HTR-8/SVneo (cell line): ENCODE measurements at regions not wholly inside any gene's neighbourhood (a gene's known extent, or its start where the extent isn't known, plus 50 kb on each side); places are given as distances from the start of the nearest gene placed in this dataset.

Source experiments
- DNase-seq: peaks from one replicate; pipeline ENCODE4 v3.0.0; 2011; ENCODE audit warnings: low spot score, mixed read lengths; ENCODE audit not compliant: insufficient read length
- FAIRE-seq: peaks from 2 replicates; lab custom pipeline; 2011; peaks lifted over from hg19 to GRCh38; lab: Jason Lieb, UNC

GRCh38 chr11:119943298-119943655, 194.6 kb downstream of the TRIM29 start:
- FAIRE-seq (no peak), DNase-seq (no peak)

- FAIRE-seq (no peak), DNase-seq (no peak)
Measured at GRCh38 chr11:119942583-119943297, 195.2 kb downstream of the TRIM29 start.

GRCh38 chr11:119941636-119942411, 196.1 kb downstream of the TRIM29 start:
- no peak for FAIRE-seq
- DNase-seq: no peak

GRCh38 chr11:119941171-119941570, 196.7 kb downstream of the TRIM29 start:
- FAIRE-seq: no peak
- no peak for DNase-seq

GRCh38 chr11:119940401-119940976, 197.4 kb downstream of the TRIM29 start:
- no peak for DNase-seq
- FAIRE-seq: no peak

- DNase-seq: no peak
- FAIRE-seq: no peak
Measured at GRCh38 chr11:119937412-119937811, 200.5 kb downstream of the TRIM29 start.

GRCh38 chr11:119936426-119936825, 201.5 kb downstream of the TRIM29 start:
- FAIRE-seq: no peak
- no peak for DNase-seq

GRCh38 chr11:119935349-119935925, 202.5 kb downstream of the TRIM29 start:
- DNase-seq (no peak), FAIRE-seq (no peak)

- no peak for FAIRE-seq
Measured at GRCh38 chr11:119934866-119935265, 203.0 kb downstream of the TRIM29 start.

GRCh38 chr11:119934267-119934666, 203.6 kb downstream of the TRIM29 start:
- FAIRE-seq: no peak
- DNase-seq: no peak

More at GRCh38 chr11:119934866-119935265, 203.0 kb downstream of the TRIM29 start:
- no peak for DNase-seq

- no peak for DNase-seq
- FAIRE-seq: no peak
Measured at GRCh38 chr11:119933584-119933983, 204.3 kb downstream of the TRIM29 start.

- FAIRE-seq (no peak), DNase-seq (no peak)
Measured at GRCh38 chr11:119932828-119933562, 204.0 kb upstream of the NECTIN1 start.

GRCh38 chr11:119928047-119928446, 199.0 kb upstream of the NECTIN1 start:
- FAIRE-seq (no peak), DNase-seq (no peak)

GRCh38 chr11:119924017-119924416, 195.0 kb upstream of the NECTIN1 start:
- FAIRE-seq: no peak
- no peak for DNase-seq

- DNase-seq (no peak), FAIRE-seq (no peak)
Measured at GRCh38 chr11:119921571-119921970, 192.6 kb upstream of the NECTIN1 start.

GRCh38 chr11:119920666-119921387, 191.8 kb upstream of the NECTIN1 start:
- FAIRE-seq: no peak
- no peak for DNase-seq

- DNase-seq (no peak), FAIRE-seq (no peak)
Measured at GRCh38 chr11:119919656-119920055, 190.7 kb upstream of the NECTIN1 start.

GRCh38 chr11:119918347-119918746, 189.3 kb upstream of the NECTIN1 start:
- no peak for DNase-seq

GRCh38 chr11:119916568-119916967, 187.6 kb upstream of the NECTIN1 start:
- DNase-seq: no peak
- FAIRE-seq: no peak

More at GRCh38 chr11:119918347-119918746, 189.3 kb upstream of the NECTIN1 start:
- FAIRE-seq: no peak

GRCh38 chr11:119912229-119912628, 183.2 kb upstream of the NECTIN1 start:
- FAIRE-seq: no peak
- no peak for DNase-seq
